ENCODE measurements at regions not wholly inside any gene's neighbourhood (a gene's known extent, or its start where the extent isn't known, plus 50 kb on each side); places are given as distances from the start of the nearest gene placed in this dataset.

- no peak for FAIRE-seq
- ChIA-PET RAD21 (ENCODE audit: unreplicated experiment) (no interaction called here), POLR2A (no interaction called here), CTCF (no interaction called here), SMC1A (ENCODE audit: uncharacterized antibody, unreplicated experiment) (no interaction called here)
- Histone ChIP-seq H3K27ac (ENCODE audit: control insufficient read depth, insufficient read depth) (no peak overlapping the region), H2AFZ (ENCODE audit: control insufficient read depth, low read depth, low read length) (no peak overlapping the region), H3K4me2 (ENCODE audit: control insufficient read depth, insufficient read depth) (no peak overlapping the region), H3K27me3 (replicated peaks in 1 of 2; ENCODE audit: control insufficient read depth in 2 of 2, insufficient read depth in 2 of 2, low read length in 1 of 2) (no peaks in the 10 kb centered on the region), H3K4me3 (no peak overlapping the region), H3K79me2 (ENCODE audit: control insufficient read depth, insufficient read depth, low read length) (no peaks in the 10 kb centered on the region), H4K20me1 (ENCODE audit: control insufficient read depth, insufficient read depth) (no peaks in the 10 kb centered on the region; the same call in 1 of the 2 replicates), H3K9me3 (replicated peaks; ENCODE audit: control insufficient read depth, insufficient read depth, low read length) (no peaks in the 10 kb centered on the region), H3K4me1 (ENCODE audit: control insufficient read depth, insufficient read depth, low read length) (no peaks in the 10 kb centered on the region), H3K9ac (ENCODE audit: control insufficient read depth, insufficient read depth, low read length) (no peak overlapping the region), H3K36me3 (ENCODE audit: control insufficient read depth in 2 of 2, insufficient read depth in 2 of 2, low read length in 1 of 2) (no peaks in the 10 kb centered on the region)
- in situ Hi-C loops (cut with MboI) = no loop called here
- BruUV-seq (replicated peaks) = no TSS peak
- DNase-seq (ENCODE audit: low read depth, low spot score) = no peak
- intact Hi-C loops (cut with micrococcal nuclease; ENCODE audit: unreplicated experiment) = no loop called here
- TF ChIP-seq ZZZ3 (IDR thresholded peaks at IDR 0.05; ENCODE audit: control insufficient read depth, insufficient read length, low read depth) (no peak), JUND (IDR thresholded peaks at IDR 0.05; ENCODE audit: low read depth, low read length) (no peak), CUX1 (IDR thresholded peaks at IDR 0.05; ENCODE audit: insufficient replicate concordance, low read depth, low read length) (no peak), JUNB (IDR thresholded peaks at IDR 0.05) (no peak), WRNIP1 (IDR thresholded peaks at IDR 0.05; ENCODE audit: borderline replicate concordance, low read depth, low read length) (no peak)
- ATAC-seq = no peak
- 75% methylated on average over 2 of the region's 2 CpGs for WGBS (ENCODE audit: insufficient coverage, insufficient replicate concordance, low lambda C conversion rate, missing lambda C conversion rate)
Observed at GRCh38 chr1:218494449-218494852, 149.3 kb downstream of the TGFB2 start.

Data from GM12878 (cell line).